ENCODE measurements at regions not wholly inside any gene's neighbourhood (a gene's known extent, or its start where the extent isn't known, plus 50 kb on each side); places are given as distances from the start of the nearest gene placed in this dataset.

DNA sequence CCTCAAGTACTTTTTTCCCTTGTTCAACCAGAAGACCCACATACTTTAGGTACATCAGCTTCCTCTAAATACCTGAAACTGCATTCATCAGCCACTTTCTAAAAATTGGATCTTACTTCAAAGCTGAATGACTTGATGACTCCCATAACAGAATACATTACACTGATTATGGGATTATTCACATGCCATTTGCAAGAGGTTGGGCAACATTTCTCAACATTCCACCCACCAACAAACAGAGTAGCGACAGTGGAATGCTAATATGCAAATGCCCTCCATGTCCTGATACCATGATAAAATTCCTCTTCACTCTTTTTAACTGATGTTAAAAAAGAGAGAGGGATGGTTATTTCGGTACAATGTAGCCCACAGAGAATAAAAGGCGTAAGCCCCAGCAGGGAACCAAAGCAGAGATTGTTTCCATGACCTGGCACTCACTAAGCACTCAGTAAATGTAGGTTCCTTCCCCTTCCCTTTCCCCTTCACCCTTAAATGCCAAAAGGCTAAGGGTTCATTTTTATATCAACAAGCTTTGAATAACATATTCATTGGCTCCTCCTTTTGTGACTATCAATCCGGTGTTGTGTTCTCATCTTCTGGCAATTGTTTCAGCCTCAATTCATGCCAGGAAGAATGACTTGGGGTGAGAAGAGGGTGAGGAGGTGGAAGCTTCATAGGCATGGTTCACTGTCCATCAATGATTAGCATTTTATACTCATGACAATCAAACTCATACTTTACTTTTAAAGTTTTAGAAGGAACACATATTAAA is 317.2 kb downstream of the DHX15 start:
- H3K4me3 ChIP-seq, result no peak overlapping the region
- no peaks in the 10 kb centered on the region for H3K36me3 ChIP-seq (ENCODE audit: insufficient read depth in 1 of 2, low read depth in 1 of 2)
- no peak overlapping the region for H3K27ac ChIP-seq
- H3K9me3 ChIP-seq, result no peaks in the 10 kb centered on the region
- TF ChIP-seq, protein P1, sequence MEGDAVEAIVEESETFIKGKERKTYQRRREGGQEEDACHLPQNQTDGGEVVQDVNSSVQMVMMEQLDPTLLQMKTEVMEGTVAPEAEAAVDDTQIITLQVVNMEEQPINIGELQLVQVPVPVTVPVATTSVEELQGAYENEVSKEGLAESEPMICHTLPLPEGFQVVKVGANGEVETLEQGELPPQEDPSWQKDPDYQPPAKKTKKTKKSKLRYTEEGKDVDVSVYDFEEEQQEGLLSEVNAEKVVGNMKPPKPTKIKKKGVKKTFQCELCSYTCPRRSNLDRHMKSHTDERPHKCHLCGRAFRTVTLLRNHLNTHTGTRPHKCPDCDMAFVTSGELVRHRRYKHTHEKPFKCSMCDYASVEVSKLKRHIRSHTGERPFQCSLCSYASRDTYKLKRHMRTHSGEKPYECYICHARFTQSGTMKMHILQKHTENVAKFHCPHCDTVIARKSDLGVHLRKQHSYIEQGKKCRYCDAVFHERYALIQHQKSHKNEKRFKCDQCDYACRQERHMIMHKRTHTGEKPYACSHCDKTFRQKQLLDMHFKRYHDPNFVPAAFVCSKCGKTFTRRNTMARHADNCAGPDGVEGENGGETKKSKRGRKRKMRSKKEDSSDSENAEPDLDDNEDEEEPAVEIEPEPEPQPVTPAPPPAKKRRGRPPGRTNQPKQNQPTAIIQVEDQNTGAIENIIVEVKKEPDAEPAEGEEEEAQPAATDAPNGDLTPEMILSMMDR (IDR thresholded peaks at IDR 0.05), result no peak
- H3K27me3 ChIP-seq (ENCODE audit: insufficient read depth in 3 of 3, low read length in 2 of 3), result no peaks in the 10 kb centered on the region
- DNase-seq (no peak), ATAC-seq (no peak)
- H3K4me1 ChIP-seq, result peaks cover 14% of the 10 kb centered on the region
- intact Hi-C loops (cut with DNase I), result no loop called here
- WGBS, 3 donors, result 59 to 83% (median 62%) methylated on average over 4 of the region's 4 CpGs

GRCh38 chr4:24265989-24266388 is 318.4 kb downstream of the DHX15 start:
- Histone ChIP-seq H3K9me3 (no peaks in the 10 kb centered on the region), H3K36me3 (ENCODE audit: insufficient read depth in 1 of 2, low read depth in 1 of 2) (no peaks in the 10 kb centered on the region), H3K4me3 (no peak overlapping the region), H3K4me1 (peaks cover 22% of the 10 kb centered on the region), H3K27me3 (ENCODE audit: insufficient read depth in 3 of 3, low read length in 2 of 3) (no peaks in the 10 kb centered on the region), H3K27ac (peak overlapping the region; percentile 5)
- intact Hi-C loops (cut with DNase I), result no loop called here
- TF ChIP-seq, protein P1 (IDR thresholded peaks at IDR 0.05), result no peak
- 21 to 58% (median 30%) methylated on average over 7 of the region's 7 CpGs for WGBS, 3 donors
- ATAC-seq, result peak; percentile 73 to 94 (median 86)
- DNase-seq, result peak; percentile 34 to 83

- TF ChIP-seq, protein P1 (IDR thresholded peaks at IDR 0.05), result no peak
- Histone ChIP-seq H3K4me3 (peak overlapping the region; percentile 4), H3K36me3 (ENCODE audit: insufficient read depth in 1 of 2, low read depth in 1 of 2) (no peaks in the 10 kb centered on the region), H3K27ac (peak overlapping the region; percentile 57), H3K4me1 (peaks cover 24% of the 10 kb centered on the region), H3K9me3 (no peaks in the 10 kb centered on the region), H3K27me3 (ENCODE audit: insufficient read depth in 3 of 3, low read length in 2 of 3) (no peaks in the 10 kb centered on the region)
- ATAC-seq, result no peak
- 69 to 81% (median 70%) methylated on average over 4 of the region's 4 CpGs for WGBS, 3 donors
- intact Hi-C loops (cut with DNase I), result no loop called here
- DNase-seq, result no peak
Observed at GRCh38 chr4:24262616-24263015, 321.7 kb downstream of the DHX15 start.

GRCh38 chr4:24262084-24262483 is 322.3 kb downstream of the DHX15 start:
- Histone ChIP-seq H3K4me3 (peak overlapping the region; percentile 4), H3K36me3 (ENCODE audit: insufficient read depth in 1 of 2, low read depth in 1 of 2) (no peaks in the 10 kb centered on the region), H3K4me1 (peaks cover 24% of the 10 kb centered on the region), H3K27ac (peak overlapping the region; percentile 57), H3K9me3 (no peaks in the 10 kb centered on the region), H3K27me3 (ENCODE audit: insufficient read depth in 3 of 3, low read length in 2 of 3) (no peaks in the 10 kb centered on the region)
- TF ChIP-seq, protein P1 (IDR thresholded peaks at IDR 0.05), result no peak
- intact Hi-C loops (cut with DNase I), result no loop called here
- DNase-seq, result no peak
- ATAC-seq, result peak in 2 of 4 donors; percentile 19 to 50
- 26 to 59% (median 36%) methylated on average over 6 of the region's 6 CpGs for WGBS, 3 donors
